NCI-H82 treated with DMSO at 0.1 percent for 48 hours (cell line): ENCODE measurements at regions not wholly inside any gene's neighbourhood (a gene's known extent, or its start where the extent isn't known, plus 50 kb on each side); places are given as distances from the start of the nearest gene placed in this dataset.

ENCODE experiments used
- DNase-seq: peaks from one replicate; lab custom pipeline; 2025; ENCODE audit not compliant: unreplicated experiment; lab: John Stamatoyannopoulos, UW

DNA sequence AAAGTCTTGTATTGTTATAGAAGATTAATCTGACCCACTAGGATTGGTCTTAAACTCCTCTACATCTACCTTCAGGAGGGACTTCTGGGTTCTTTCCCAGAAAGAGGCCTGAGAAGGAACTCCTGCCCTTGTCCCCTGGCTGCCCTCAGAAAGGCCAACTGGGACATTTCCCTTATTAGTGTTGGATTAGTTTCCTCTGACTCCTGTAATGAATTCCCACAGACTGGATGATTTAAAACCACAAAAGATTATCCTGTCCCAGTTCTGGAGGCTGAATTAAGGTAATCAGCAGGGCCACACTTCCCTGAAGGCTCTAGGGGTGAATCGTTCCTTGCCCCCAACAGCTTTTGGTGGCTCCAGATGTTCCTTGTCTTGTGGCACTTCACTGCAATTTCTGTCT, 102.8 kb upstream of the NMNAT3 start:
- peak; percentile 27 for DNase-seq

DNA sequence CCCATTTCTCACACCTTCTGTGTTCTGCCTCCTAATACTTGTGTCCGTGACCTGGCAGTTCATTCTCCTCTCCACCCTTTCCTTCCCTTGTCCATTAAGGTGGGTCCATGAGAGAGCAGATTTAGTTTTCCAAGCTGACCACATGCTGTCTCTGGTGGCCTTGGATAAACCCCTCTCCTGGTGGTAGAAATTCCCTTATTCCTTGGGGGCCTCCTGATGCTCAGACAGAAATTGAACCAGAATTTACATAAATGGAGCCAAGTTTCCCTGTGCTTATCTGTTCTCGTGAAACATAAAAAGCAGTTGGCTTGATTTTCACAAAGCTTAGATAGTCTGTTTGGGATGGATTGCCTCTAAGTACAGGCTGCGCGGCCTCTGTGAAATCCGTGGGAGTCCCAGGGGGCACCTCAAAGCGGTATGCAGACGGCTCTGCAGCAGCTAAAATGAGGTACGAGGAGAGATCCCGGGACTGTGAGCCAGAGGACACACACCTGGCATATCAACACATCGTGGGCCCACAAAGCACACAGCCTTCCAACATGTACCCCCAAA, 101.0 kb upstream of the NMNAT3 start:
- no peak for DNase-seq

DNA sequence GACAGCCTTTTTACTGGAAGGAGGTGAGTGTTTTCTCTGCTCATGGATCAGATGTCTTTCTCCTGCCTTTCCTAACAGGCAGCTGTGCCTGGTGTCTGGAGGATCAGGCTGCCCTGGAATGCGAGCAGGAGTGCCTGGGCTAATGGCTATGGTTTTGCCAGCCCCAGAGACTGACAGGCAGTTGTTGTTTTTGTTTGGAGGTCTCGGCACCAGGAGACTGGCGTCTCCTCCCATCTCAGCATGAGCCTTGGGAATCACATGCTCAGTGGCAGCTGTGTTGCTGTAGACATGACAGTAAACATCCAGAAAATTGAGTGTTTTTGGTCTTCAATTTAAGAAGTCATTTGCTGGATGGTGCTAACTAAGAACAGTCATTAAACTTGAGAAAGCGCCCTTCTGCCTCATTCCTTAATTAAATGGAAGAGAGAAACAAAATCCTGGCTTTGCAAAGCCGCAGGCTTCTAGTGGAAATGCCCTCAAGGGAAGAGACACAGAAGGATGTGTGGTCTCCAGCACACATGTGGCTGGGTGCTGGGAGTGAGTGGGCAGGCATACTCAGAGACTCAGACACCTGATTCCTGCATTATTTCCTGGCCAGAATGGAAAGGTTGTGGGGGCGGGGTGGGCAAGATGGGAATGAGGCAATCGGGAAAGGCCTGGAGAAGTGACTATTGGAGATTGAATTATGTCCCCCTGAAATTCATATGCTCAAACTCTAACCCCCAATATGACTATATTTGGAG, 97.0 kb upstream of the NMNAT3 start:
- no peak for DNase-seq

DNA sequence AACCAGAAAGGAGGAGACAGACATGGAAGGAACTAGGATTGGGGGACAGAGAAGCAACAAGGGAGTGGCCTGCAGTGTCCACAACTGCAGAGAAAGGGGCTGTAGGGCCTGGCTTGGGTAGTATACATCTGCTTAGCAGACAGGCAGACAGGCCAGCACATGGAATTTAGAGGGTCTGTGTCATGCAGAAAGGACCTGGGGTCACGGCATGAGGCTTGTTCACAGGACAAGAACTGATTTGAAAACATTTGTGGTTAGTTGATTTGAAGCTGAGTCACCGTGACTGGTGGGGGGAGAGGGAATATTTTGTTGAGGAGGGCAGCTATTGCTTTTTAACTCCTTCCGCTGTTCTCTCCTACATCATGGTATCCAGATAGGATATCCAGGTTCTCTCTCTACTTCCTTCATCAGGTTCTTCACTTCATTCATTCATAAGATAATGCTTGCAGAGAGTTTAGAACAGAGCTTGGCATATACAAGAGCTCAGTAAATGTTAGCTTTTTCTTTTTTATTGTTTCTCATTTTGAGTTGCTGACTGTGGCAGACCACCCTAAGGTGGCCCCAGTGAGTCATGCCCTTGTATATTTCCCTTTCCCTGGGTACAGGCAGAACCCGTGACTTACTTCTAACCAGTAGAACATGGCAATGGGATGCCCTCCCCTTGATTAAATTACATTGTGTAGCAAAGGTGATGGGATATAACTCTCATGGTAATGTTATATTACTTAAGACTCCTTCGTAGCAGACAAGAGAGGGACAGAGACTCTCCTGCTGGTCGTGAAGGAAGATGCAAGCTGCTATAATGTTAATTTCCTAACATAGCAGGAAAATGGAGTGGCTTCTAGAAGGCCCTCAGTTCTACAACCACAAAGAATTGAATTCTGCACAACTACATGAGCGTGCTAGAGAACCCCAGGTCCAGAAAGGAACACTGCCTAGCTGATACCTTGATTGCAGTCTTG, 95.0 kb upstream of the NMNAT3 start:
- no peak for DNase-seq

DNA sequence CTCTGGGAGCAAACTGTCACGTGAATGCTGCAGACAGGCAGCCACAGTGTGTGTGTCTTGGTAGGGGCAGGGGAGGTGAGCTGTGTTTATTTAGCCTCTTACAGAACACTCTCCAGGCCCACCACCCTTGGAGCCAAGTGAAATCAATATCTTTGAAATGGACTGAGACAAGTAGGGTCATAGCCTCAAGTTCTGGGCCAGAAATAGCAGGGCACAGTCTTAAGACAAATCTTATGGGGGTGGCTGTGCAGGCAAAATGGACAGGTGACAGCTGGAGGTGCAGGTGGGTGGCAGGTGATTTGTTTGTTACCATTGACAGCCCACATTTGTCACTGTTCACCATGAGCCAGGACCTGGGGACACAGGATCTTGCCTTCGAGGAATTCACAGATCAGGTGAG, 93.6 kb upstream of the NMNAT3 start:
- DNase-seq, result no peak

DNA sequence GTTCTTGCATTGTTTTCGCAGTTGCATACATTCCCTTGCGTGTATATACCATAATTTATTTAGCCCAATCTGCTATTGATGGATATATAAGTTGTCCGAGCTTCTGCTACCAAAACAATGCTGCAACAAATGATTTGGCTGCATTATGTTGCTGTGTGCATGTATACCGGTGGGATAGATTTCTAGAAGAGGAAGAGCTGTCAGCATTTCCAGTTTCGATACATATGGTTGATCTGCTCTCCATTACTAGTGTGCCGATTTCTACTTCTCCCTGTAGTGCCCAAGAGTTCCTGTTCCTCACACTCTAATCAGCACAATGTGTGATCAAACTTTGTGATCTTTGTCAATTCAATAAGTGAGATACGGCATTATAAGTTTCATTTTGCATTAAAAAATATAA, 92.8 kb upstream of the NMNAT3 start:
- DNase-seq, result no peak

DNA sequence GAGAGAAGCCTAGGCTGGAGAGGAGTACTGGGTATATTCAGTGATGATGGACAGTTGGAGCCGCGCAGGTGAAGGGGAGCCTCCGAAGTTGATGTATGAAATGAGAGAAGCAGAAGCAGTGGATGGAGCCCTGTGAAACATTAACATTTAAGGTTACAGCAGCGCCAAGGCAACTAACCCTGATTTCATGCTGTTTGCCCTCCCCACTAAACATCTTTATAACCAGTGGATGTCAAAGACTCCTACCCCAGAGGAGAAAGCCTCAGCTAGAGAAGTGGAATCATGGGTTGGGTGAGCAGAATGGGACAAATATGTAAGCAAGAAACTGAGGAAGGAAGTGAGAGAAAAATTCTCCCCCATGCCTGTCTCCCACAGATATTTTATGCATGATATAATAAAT, 92.0 kb upstream of the NMNAT3 start:
- DNase-seq, result no peak

DNA sequence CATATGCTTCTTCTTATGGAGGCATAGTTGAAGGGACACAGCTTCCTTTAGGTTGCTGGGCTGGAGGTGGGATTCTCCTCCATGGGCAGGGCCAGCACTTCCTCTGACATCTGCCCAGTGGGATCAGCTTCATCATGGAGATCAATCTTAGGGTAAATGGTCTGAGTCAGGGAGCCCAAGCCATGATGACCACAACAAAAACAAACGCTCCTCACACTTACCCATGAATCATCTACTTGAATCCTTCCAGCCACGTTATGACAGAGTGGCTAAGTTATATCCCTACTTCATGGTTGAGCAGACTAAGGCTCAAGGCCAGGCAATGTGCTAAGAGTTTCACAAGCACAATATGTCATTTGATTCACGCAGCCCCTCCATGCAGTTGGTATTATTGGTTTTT, 87.2 kb upstream of the NMNAT3 start:
- DNase-seq, result no peak

DNA sequence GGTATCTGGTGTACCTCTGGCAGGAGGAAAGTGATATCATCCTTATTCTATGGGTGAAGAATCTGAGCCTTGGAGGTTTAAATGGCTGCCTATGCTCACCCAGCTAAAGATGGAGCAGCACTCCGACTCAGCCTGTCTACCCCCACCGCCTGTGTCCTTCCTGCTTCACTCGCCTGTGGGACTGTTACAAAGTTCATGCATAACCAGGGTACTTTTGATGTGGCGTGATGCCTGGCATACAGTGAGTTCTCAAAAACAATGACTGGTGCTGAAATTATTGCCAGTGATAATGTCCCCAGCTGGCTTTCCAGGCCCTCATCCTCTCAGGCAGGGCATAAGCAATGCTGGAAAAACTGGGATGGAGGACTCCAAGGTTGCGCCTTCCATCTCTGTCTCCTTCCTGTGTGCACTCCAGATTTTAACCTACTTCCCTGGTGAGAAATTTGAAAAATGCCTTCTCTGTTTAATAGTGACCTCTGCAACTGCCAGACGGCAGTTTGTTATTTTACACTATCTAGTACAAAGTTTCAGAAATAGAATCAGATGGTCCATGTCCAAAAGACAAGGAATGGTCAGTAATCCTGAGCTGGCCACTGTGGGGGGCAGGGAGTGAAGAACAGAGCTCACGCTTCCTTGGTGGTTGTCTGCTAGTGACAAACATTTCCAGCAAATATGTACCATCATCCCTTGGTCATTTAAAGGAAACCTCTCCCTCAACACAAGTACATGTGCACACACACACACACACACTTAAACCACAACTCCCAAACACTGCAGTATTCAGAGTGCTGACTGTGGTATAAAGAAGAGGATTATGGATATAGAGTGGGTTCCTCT, 86.5 kb upstream of the NMNAT3 start:
- DNase-seq, result no peak

DNA sequence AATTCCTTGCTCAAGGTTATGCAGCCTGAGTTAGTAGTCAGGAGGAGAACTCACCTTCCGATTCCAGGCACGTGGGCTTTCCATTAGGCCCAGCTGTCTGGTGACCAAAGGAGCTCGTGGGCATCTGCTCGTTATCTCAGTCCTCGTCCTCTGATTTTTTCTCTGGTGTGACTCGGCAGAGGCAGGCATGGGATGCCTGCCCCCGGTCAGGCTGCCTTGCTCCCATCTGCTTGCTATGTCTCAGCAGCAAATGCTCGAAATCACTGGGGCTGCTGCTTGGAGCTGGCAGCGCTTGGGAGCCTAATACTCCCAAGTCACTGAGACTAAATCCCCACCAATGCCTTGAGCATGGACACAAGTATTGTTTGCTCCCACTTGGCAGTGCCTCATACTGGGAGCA, 84.5 kb upstream of the NMNAT3 start:
- DNase-seq, result no peak

DNA sequence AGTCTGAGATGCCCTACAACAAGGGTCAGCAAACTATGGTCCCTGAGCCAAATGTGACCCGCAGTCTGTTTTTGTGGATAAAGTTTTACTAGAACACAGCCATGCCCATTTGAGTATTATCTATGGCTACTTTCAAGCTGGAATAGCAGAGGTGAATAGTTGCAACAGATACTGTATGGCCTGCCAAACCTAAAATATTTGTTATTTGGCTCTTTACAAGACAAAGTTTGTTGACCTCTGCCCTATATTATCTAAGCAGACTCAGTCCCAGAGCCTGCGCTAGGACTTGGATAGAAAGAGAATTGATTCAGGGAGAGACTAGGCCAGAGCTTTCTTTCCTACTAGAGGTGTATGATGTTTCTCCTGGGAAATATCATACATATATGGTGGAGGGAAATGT, 81.7 kb upstream of the NMNAT3 start:
- no peak for DNase-seq

DNA sequence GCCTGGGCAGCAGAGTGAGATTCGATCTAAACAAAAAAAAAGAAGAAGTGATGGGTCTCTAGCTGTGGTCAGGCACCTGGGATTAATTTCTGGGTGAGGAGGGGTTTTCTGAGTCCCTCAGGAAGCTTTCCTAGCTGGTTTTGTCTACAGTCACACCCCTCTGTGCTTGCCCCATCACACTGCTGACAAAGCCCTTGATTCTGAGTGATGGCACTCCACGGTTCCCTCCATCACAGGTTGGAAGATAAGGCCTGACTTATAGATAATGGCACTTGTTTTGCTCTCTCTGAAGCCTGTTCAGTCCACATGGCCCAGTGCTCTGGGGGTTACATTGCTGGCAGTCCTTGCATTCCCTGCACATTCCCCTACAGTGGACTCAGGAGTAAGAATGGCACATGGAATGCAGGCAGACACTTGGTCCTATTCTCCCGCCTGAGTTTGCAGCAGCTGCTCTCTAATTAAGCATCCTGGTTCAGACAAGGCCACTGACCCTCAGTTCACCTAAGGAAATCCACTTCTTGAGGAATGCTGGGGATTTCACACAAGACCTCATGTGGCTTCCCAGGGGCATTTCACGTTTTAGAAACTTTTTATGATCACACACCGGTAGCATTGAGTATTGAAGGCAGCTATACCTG, 81.0 kb upstream of the NMNAT3 start:
- no peak for DNase-seq

DNA sequence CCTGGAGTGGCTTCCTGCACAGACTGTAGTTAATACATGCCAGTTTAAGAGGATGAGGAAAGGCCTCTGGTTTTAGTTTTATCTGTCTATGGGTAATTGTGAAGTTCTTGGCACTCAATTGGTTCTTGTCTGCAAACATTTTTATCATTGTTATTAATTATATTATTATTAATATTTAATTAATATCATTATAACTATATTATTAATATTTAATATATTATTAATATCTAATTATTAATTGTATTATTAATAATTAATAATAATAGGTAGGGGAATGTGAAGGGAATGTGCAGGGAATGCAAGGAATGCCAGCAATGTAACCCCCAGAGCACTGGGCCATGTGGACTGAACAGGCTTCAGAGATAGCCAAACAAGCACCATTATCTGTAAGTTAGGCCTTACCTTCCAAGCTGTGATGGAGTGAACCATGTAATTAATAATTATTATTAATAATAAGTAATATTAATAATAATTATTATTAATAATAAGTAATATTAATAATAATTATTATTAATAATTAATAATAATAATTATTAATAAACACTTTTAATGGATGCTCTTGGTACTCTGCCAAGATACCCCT, 79.8 kb upstream of the NMNAT3 start:
- DNase-seq, result no peak

DNA sequence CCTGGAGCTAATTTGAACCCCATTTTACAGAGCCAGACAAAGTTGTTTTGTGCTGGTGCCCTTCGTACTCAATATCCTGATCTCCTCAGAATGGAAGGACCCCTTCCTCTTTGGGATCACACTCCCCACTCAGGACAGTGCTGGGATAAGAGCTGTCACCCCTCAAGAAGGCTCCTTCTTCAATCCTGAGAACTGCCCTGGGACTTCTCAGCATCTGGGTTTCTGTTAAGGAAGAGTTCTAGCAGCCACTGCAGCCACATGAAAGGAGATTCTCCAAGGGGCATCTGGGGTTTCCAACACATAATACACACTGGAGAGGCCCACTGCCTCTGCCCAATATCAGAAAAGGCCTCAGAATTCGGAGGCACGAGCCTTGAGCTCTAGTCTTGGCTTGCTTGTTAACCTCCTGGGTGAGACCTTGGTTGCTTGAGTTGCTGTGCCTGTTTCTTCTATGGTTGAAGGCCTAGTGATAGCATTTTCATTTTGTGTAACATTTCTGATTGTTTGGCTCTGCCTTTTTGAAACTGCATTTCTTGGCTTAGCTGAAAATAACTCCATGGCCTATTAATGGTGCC, 78.8 kb upstream of the NMNAT3 start:
- DNase-seq, result no peak

DNA sequence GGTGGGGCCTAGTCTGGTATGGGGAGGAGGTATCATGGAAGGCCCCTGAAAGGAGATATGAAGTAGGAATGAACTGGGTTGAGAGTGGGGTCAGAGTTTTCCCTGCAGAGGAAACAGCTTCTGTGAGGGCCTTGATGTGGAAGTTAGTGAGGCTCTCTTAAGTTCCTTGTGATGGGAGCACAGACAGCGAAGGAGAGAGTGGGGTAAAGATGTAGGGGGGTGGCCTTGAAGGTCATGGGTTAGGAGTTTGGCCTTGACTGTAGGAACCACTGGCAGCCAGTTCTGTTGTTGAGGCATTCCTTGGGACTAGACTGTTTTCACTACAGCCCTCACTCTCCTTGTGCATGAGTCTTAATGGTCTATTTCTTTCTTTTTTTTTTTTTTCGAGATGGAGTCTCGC, 77.8 kb upstream of the NMNAT3 start:
- DNase-seq, result no peak

DNA sequence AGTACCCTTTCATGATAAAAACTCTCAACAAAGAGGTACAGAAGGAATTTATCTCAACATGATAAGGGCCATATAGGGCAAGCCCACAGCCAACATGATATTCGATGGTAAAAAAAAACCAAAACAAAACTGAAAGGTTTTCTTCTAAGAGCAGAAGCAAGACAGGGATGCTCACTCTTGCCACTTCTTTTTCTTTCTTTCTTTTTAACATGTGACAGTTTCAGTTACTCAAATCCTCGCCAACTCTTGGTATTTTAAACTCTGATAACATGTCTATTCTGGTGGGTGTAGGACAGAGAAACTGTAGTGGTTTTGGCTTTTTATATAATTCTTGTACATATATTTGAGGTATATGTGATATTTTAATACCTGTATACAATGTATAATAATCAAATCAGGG, 74.0 kb upstream of the NMNAT3 start:
- no peak for DNase-seq

DNA sequence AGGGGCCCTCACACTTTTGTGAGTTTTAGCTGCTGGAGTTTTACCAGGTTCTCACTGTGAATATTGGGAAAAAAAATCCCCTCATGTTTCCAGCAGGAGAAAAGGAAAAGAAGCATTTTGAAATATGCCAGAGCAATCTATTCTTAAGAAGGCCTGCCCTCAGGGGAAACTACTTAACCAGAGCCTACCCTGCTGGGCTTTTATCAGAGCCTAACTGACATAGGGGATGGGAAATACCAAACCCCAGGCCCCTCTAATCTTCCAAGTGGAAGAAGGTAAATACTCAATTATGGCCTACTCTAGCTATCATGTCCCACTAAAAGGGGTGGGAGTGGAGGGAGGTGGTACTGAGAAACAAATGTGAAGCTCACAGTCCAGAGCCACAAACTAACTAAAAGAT, 68.7 kb upstream of the NMNAT3 start:
- DNase-seq, result no peak

DNA sequence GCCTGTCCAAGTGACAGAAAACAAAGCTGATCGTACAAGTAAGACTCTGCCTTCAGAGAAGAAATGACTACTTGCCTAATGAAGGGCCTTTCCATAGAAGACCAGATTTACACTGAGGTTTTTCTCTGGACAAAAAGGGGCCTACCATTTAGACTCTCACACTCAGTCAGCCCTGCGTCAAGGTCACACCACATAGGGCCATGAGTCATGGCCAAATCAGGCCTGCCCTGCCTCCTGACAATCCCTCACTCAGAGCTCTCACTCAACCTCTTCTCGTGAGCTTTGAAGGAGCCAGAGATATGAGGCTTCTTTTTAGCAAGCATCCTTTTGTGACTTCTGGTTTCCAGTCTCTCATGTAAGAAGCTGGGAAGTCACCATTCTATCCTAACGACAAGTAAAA, 68.1 kb upstream of the NMNAT3 start:
- no peak for DNase-seq

DNA sequence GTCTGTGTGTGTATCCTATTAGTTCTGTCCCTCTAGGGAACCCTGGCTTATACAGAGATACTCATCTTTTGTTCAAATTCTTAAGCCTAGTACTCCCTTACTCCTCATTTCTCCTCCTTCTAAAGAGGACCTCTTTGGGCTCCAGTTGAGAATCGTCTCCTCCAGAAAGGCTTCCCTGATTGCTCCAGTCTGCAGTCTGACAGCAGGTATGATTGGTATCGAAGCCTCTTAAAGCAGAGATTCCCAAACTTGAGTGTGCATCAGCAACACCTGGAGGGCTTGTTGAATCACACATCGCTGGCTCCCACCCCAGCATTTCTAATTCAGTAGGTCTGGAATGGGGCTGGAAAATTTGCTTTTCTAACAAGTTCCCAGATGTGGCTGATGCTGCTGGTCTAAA, 60.9 kb upstream of the NMNAT3 start:
- no peak for DNase-seq
